Osteoblast (primary cell): ENCODE measurements at regions not wholly inside any gene's neighbourhood (a gene's known extent, or its start where the extent isn't known, plus 50 kb on each side); places are given as distances from the start of the nearest gene placed in this dataset.
"Not testable (repeated sequence)": the region's sequence is repeated elsewhere in the genome, so short reads cannot be mapped to it uniquely, and the experiment has no call there.

ENCODE experiments used
- DNase-seq: peaks from one replicate; pipeline ENCODE4 v3.0.0; 2011; ENCODE audit warnings: low spot score, mixed read lengths; ENCODE audit not compliant: insufficient read length; ENCODE audit errors: missing footprints
- H2AFZ ChIP-seq: 2 replicates; pipeline ENCODE4 v1.6.0; 2011; ENCODE audit warnings: mild to moderate bottlenecking, low read length
- H3K27ac ChIP-seq: 2 replicates; pipeline ENCODE4 v1.5.1; 2011; ENCODE audit warnings: mild to moderate bottlenecking, low read depth, low read length, moderate library complexity
- H3K27me3 ChIP-seq: 2 replicates; pipeline ENCODE4 v1.6.0; 2012; ENCODE audit warnings: mild to moderate bottlenecking, control low read depth, inconsistent platforms, low read length, moderate library complexity; ENCODE audit not compliant: insufficient read depth
- H3K36me3 ChIP-seq: 2 replicates; pipeline ENCODE4 v1.5.1; 2011; ENCODE audit warnings: mild to moderate bottlenecking, low read length, control low read depth, moderate library complexity; ENCODE audit not compliant: insufficient read depth
- H3K4me1 ChIP-seq: 2 replicates; pipeline ENCODE4 v1.5.1; 2011; ENCODE audit warnings: mild to moderate bottlenecking, low read length, control low read depth, moderate library complexity; ENCODE audit not compliant: insufficient read depth
- H3K4me2 ChIP-seq: 2 replicates; pipeline ENCODE4 v1.6.0; 2011; ENCODE audit warnings: mild to moderate bottlenecking, low read length; ENCODE audit not compliant: insufficient read depth
- H3K4me3 ChIP-seq: fragments of 200-600 bp; sonication (generic); 3 replicates; pipeline ENCODE4 v1.5.1; 2012; ENCODE audit warnings: mild to moderate bottlenecking, low read length, inconsistent platforms; ENCODE audit not compliant: insufficient read depth
- H3K79me2 ChIP-seq: 2 replicates; pipeline ENCODE4 v1.6.0; 2012; ENCODE audit warnings: mild to moderate bottlenecking, low read length, control low read depth, inconsistent platforms; ENCODE audit not compliant: insufficient read depth
- H3K9me3 ChIP-seq: 2 replicates; pipeline ENCODE4 v1.5.1; 2011; ENCODE audit warnings: low read depth, low read length, control low read depth
- H4K20me1 ChIP-seq: 2 replicates; pipeline ENCODE4 v1.6.0; 2012; ENCODE audit warnings: mild to moderate bottlenecking, low read length, control low read depth; ENCODE audit not compliant: insufficient read depth
- TF ChIP-seq, protein P1 (sequence below): IDR thresholded peaks from 2 replicates; pipeline ENCODE4 v1.5.1; 2011; ENCODE audit warnings: mild to moderate bottlenecking, low read depth, low read length, moderate library complexity; ENCODE audit errors: extremely low read depth

DNA sequence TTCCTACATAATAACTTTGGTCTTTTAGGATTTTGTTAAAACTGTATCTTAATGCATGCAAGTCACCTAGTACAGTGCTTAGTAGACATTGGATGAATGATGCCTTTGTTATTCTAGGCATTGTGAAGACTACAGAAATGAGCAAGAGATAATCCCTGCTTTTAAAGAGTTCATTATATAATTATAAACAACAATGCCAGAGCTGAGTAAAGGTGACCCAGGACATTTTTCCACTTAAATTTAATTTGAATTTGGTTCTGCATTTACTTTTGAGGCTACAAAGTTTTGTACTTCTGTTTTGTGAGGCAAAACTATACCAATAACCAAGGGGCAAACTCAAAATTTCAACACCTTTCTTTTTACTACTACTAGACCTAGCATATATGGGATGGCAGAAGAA, 182.0 kb upstream of the SESN3 start:
- H2AFZ ChIP-seq, result no peak overlapping the region
- TF ChIP-seq, protein P1, sequence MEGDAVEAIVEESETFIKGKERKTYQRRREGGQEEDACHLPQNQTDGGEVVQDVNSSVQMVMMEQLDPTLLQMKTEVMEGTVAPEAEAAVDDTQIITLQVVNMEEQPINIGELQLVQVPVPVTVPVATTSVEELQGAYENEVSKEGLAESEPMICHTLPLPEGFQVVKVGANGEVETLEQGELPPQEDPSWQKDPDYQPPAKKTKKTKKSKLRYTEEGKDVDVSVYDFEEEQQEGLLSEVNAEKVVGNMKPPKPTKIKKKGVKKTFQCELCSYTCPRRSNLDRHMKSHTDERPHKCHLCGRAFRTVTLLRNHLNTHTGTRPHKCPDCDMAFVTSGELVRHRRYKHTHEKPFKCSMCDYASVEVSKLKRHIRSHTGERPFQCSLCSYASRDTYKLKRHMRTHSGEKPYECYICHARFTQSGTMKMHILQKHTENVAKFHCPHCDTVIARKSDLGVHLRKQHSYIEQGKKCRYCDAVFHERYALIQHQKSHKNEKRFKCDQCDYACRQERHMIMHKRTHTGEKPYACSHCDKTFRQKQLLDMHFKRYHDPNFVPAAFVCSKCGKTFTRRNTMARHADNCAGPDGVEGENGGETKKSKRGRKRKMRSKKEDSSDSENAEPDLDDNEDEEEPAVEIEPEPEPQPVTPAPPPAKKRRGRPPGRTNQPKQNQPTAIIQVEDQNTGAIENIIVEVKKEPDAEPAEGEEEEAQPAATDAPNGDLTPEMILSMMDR, result no peak
- no peaks in the 10 kb centered on the region for H3K27me3 ChIP-seq
- no peaks in the 10 kb centered on the region for H3K79me2 ChIP-seq
- no peak overlapping the region for H3K4me2 ChIP-seq
- no peak overlapping the region for H3K27ac ChIP-seq
- no peaks in the 10 kb centered on the region for H3K36me3 ChIP-seq
- no peaks in the 10 kb centered on the region for H3K9me3 ChIP-seq
- H4K20me1 ChIP-seq, result no peaks in the 10 kb centered on the region
- no peak overlapping the region for H3K4me3 ChIP-seq
- DNase-seq, result no peak
- H3K4me1 ChIP-seq, result no peaks in the 10 kb centered on the region

DNA sequence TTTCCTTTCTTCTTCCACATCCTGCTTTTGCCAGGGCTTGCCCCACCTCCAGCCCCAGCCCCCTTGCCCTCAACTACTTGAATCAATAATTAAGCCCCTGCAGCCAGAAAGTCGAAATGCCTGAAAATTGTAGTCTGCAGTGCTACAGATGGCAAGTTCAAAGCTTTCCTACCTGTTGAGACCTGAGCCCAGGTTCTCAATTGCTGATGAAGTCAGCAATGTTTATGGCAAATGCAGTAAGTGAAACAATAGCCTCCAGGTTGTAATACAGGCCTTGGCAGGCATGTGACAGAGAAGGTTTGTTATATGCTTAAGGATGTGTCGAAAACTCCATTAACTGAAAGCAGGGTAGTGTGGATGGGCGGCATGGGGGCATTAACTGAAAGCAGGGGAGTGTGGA, 181.1 kb upstream of the SESN3 start:
- Histone ChIP-seq H3K4me1 (no peaks in the 10 kb centered on the region), H3K27ac (no peak overlapping the region), H3K9me3 (no peaks in the 10 kb centered on the region), H4K20me1 (no peaks in the 10 kb centered on the region), H3K4me2 (no peak overlapping the region), H3K79me2 (no peaks in the 10 kb centered on the region), H2AFZ (no peak overlapping the region), H3K27me3 (no peaks in the 10 kb centered on the region), H3K4me3 (no peak overlapping the region), H3K36me3 (no peaks in the 10 kb centered on the region)
- DNase-seq, result no peak
- TF ChIP-seq, protein P1, result no peak

GRCh38 chr11:95410707-95411106, 179.7 kb upstream of the SESN3 start:
- not testable (repeated sequence) for H3K4me3 ChIP-seq, H4K20me1 ChIP-seq, H2AFZ ChIP-seq, H3K9me3 ChIP-seq, H3K27me3 ChIP-seq, H3K36me3 ChIP-seq, H3K27ac ChIP-seq, H3K4me2 ChIP-seq, H3K79me2 ChIP-seq, DNase-seq, H3K4me1 ChIP-seq

DNA sequence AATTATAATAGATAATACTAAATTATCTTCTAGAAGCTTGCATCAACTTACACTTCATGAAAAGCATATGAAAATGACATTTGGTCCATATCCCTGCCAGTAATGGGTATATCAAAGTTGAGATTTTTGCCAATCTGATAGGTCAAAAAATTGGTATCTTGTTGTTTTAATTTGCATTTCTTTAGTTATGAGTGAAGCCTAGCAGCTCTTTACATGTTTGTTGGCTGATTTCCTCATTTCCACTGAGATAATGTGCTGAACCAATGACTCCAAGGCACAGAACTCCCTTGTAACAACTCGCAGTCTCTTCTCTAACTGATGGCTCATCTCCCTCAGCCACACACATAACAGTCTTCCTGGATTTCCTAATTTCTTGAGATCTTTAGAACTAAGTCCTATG, 175.3 kb upstream of the SESN3 start:
- TF ChIP-seq, protein P1, result no peak
- DNase-seq, result no peak
- H3K79me2 ChIP-seq, result no peaks in the 10 kb centered on the region

DNA sequence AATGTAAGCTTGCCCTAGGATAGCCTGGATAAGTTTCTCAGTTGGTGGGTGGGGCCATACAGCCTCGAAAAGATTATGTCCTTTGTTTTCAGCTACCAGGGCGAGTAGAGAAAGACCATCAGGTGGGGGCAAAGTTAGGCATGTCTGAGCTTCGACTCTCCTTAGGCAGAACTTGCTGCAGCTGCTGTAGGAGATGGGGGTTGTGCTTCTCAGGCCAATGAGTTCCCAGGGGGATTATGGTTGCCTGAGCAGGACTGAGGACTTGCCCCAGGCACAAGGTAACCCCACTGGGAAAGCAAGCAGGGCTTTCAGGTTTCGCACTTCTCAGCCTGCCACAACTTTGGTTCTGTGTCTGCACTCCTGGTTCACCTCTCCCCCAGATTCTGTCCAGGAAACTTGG, 173.4 kb upstream of the SESN3 start:
- H3K27me3 ChIP-seq, result no peaks in the 10 kb centered on the region
- no peak overlapping the region for H3K4me2 ChIP-seq
- no peaks in the 10 kb centered on the region for H3K4me1 ChIP-seq
- TF ChIP-seq, protein P1, result no peak
- no peaks in the 10 kb centered on the region for H4K20me1 ChIP-seq
- DNase-seq, result no peak
- no peaks in the 10 kb centered on the region for H3K36me3 ChIP-seq
- H3K27ac ChIP-seq, result no peak overlapping the region
- H2AFZ ChIP-seq, result no peak overlapping the region
- no peaks in the 10 kb centered on the region for H3K9me3 ChIP-seq
- H3K4me3 ChIP-seq, result no peak overlapping the region
- H3K79me2 ChIP-seq, result no peaks in the 10 kb centered on the region

More for the DNA sequence above, 175.3 kb upstream of the SESN3 start:
- no peak overlapping the region for H3K4me3 ChIP-seq
- no peaks in the 10 kb centered on the region for H3K36me3 ChIP-seq
- no peak overlapping the region for H3K4me2 ChIP-seq
- no peaks in the 10 kb centered on the region for H3K27me3 ChIP-seq
- H3K27ac ChIP-seq, result no peak overlapping the region
- no peaks in the 10 kb centered on the region for H3K9me3 ChIP-seq
- H3K4me1 ChIP-seq, result no peaks in the 10 kb centered on the region
- no peak overlapping the region for H2AFZ ChIP-seq
- H4K20me1 ChIP-seq, result no peaks in the 10 kb centered on the region
